Fibroblast of lung (primary cell): ENCODE measurements at regions not wholly inside any gene's neighbourhood (a gene's known extent, or its start where the extent isn't known, plus 50 kb on each side); places are given as distances from the start of the nearest gene placed in this dataset.

Experiments
- DNase-seq, 2 donors: peaks; one replicate each; pipeline versions ENCODE4 v3.0.0 to v3.0.0-alpha.2; 2010; ENCODE audit warnings: low read depth in 2 of 2
- H2AFZ ChIP-seq: 2 replicates; pipeline ENCODE4 v1.5.1; 2012; ENCODE audit warnings: low read length, control low read depth, inconsistent platforms
- H3K27ac ChIP-seq: 2 replicates; pipeline ENCODE4 v1.5.1; 2011; ENCODE audit warnings: low read length, control low read depth; ENCODE audit not compliant: insufficient read depth
- H3K27me3 ChIP-seq: 2 replicates; pipeline ENCODE4 v1.5.1; 2011; ENCODE audit warnings: mild to moderate bottlenecking, low read length; ENCODE audit not compliant: control insufficient read depth, insufficient read depth
- H3K36me3 ChIP-seq: 2 replicates; pipeline ENCODE4 v1.5.1; 2011; ENCODE audit warnings: low read length; ENCODE audit not compliant: control insufficient read depth, insufficient read depth
- H3K4me1 ChIP-seq: 2 replicates; pipeline ENCODE4 v1.5.1; 2011; ENCODE audit warnings: low read length; ENCODE audit not compliant: control insufficient read depth, insufficient read depth; ENCODE audit errors: extremely low read depth
- H3K4me2 ChIP-seq: 2 replicates; pipeline ENCODE4 v1.5.1; 2011; ENCODE audit warnings: low read length, control low read depth; ENCODE audit not compliant: insufficient read depth; ENCODE audit errors: extremely low read depth
- H3K4me3 ChIP-seq, 4 experiments: fragments of 200-600 bp in 1 of 4; sonication (generic) in 1 of 4; replicated peaks in 1 of 4; 2 replicates each; pipeline ENCODE4 v1.5.1; 2011 to 2016; ENCODE audit warnings: low read length in 4 of 4, low read depth in 3 of 4, mild to moderate bottlenecking in 3 of 4, control low read depth in 2 of 4, inconsistent platforms in 1 of 4, mixed read lengths in 1 of 4; ENCODE audit not compliant: insufficient read depth in 1 of 4; ENCODE audit errors: control extremely low read depth in 1 of 4
- H3K79me2 ChIP-seq: 2 replicates; pipeline ENCODE4 v1.5.1; 2012; ENCODE audit warnings: mild to moderate bottlenecking, low read length, inconsistent platforms; ENCODE audit not compliant: control insufficient read depth, insufficient read depth
- H3K9ac ChIP-seq: 2 replicates; pipeline ENCODE4 v1.5.1; 2011; ENCODE audit warnings: mild to moderate bottlenecking, low read length, control low read depth; ENCODE audit not compliant: insufficient read depth
- H3K9me3 ChIP-seq: 2 replicates; pipeline ENCODE4 v1.5.1; 2012; ENCODE audit warnings: low read depth, low read length; ENCODE audit not compliant: control insufficient read depth, insufficient read depth
- H4K20me1 ChIP-seq: 2 replicates; pipeline ENCODE4 v1.5.1; 2011; ENCODE audit warnings: low read length; ENCODE audit not compliant: control insufficient read depth, insufficient read depth; ENCODE audit errors: extremely low read depth
- EZH2 ChIP-seq: IDR thresholded peaks from 2 replicates; pipeline ENCODE4 v1.5.1; 2012; ENCODE audit warnings: low read length, control low read depth, mild to moderate bottlenecking; ENCODE audit errors: missing control alignments
- TF ChIP-seq, protein P1 (sequence below), 2 donors: IDR thresholded peaks in 1 of 2; conservative IDR thresholded peaks in 1 of 2; 1 replicate in 1 of 2; 2 replicates in 1 of 2; pipeline ENCODE4 v1.5.1; 2011 to 2012; ENCODE audit warnings: low read length in 2 of 2, control low read depth in 1 of 2, inconsistent platforms in 1 of 2, low read depth in 1 of 2, mild to moderate bottlenecking in 1 of 2

DNA sequence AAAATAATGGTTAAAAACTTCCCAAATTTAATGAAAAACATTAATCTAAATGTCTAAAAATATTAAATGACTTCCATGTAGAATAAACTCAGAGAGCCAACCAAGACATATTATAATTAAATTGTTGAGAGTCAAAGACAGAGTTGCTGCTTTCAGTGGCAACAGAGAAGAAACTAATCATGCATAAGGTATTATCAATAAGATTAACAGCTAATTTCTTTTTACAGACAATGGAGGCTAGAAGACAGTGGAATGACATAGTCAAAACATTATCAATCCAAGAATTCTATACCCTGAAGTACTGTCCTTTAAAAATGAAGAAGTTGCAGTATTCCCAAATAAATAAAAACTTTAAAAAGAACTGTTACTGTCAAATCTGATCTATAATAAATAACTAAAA, 268.7 kb downstream of the IRX2 start:
- TF ChIP-seq, protein P1, sequence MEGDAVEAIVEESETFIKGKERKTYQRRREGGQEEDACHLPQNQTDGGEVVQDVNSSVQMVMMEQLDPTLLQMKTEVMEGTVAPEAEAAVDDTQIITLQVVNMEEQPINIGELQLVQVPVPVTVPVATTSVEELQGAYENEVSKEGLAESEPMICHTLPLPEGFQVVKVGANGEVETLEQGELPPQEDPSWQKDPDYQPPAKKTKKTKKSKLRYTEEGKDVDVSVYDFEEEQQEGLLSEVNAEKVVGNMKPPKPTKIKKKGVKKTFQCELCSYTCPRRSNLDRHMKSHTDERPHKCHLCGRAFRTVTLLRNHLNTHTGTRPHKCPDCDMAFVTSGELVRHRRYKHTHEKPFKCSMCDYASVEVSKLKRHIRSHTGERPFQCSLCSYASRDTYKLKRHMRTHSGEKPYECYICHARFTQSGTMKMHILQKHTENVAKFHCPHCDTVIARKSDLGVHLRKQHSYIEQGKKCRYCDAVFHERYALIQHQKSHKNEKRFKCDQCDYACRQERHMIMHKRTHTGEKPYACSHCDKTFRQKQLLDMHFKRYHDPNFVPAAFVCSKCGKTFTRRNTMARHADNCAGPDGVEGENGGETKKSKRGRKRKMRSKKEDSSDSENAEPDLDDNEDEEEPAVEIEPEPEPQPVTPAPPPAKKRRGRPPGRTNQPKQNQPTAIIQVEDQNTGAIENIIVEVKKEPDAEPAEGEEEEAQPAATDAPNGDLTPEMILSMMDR (conservative IDR thresholded peaks at IDR 0.05 in 1 of 2, IDR thresholded peaks at IDR 0.05 in 1 of 2; ENCODE audit: low read depth in 1 of 2, low read length in 2 of 2) = no peak
- no peak for TF ChIP-seq EZH2
- Histone ChIP-seq H3K79me2 (no peaks in the 10 kb centered on the region), H3K4me3 (no peak overlapping the region), H3K9me3 (no peaks in the 10 kb centered on the region), H4K20me1 (no peaks in the 10 kb centered on the region), H3K27ac (no peak overlapping the region), H3K4me2 (no peak overlapping the region), H3K36me3 (no peaks in the 10 kb centered on the region), H2AFZ (no peak overlapping the region), H3K9ac (no peak overlapping the region), H3K27me3 (no peaks in the 10 kb centered on the region), H3K4me1 (no peaks in the 10 kb centered on the region)
- no peak for DNase-seq

DNA sequence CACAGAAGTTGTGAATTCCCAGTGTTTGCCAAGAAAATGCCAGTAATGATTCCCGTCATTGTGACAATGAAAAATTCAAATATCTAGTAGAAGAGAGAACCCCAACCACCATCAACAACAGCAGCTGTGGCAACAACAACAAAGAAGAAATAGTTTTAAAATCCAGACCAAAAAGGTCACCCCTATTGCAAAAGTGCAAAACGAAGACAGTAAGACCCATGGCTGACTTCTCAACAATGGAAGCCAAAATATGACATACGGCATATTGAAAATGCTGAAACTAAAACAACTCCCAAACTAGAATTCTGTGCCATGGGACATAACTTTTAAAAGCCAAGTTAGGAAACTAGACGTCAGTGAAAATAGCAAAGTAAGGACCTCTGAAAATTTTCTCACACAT, 270.6 kb downstream of the IRX2 start:
- Histone ChIP-seq H3K27ac (no peak overlapping the region), H3K79me2 (no peaks in the 10 kb centered on the region), H3K4me3 (no peak overlapping the region), H3K27me3 (no peaks in the 10 kb centered on the region), H3K4me2 (no peak overlapping the region), H2AFZ (no peak overlapping the region), H3K9ac (no peak overlapping the region), H3K9me3 (no peaks in the 10 kb centered on the region), H3K36me3 (no peaks in the 10 kb centered on the region), H4K20me1 (no peaks in the 10 kb centered on the region), H3K4me1 (no peaks in the 10 kb centered on the region)
- no peak for DNase-seq
- TF ChIP-seq, protein P1 (conservative IDR thresholded peaks at IDR 0.05 in 1 of 2, IDR thresholded peaks at IDR 0.05 in 1 of 2; ENCODE audit: low read depth in 1 of 2, low read length in 2 of 2) = no peak
- no peak for TF ChIP-seq EZH2

DNA sequence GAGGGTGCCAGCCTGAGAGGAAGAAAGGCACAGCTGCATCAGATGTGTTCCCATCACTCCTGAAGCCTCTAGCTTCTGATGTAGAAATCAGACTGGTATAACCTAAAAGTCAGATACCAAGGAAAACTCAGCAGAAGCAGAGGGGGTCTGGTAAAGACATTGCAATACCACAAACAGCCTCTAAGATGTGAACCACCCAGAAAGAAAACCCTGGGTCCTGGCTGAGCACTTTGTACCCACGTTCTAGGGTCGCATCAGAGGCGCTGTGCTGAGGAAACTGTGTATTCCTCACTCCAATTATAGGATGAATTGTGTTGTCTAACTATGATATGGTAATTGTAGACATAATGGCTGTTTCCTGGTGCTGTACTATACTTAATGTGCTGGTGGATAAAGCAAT, 275.6 kb downstream of the IRX2 start:
- TF ChIP-seq EZH2 = no peak
- TF ChIP-seq, protein P1 (conservative IDR thresholded peaks at IDR 0.05 in 1 of 2, IDR thresholded peaks at IDR 0.05 in 1 of 2; ENCODE audit: low read depth in 1 of 2, low read length in 2 of 2) = no peak
- H3K4me2 ChIP-seq = no peak overlapping the region
- no peak overlapping the region for H3K27ac ChIP-seq
- H4K20me1 ChIP-seq = no peaks in the 10 kb centered on the region
- no peaks in the 10 kb centered on the region for H3K27me3 ChIP-seq
- no peaks in the 10 kb centered on the region for H3K79me2 ChIP-seq
- no peaks in the 10 kb centered on the region for H3K36me3 ChIP-seq
- no peak for DNase-seq
- no peak overlapping the region for H2AFZ ChIP-seq
- no peaks in the 10 kb centered on the region for H3K9me3 ChIP-seq
- H3K4me1 ChIP-seq = no peaks in the 10 kb centered on the region
- no peak overlapping the region for H3K9ac ChIP-seq
- no peak overlapping the region for H3K4me3 ChIP-seq
